GM10248 (cell line): ENCODE measurements at regions not wholly inside any gene's neighbourhood (a gene's known extent, or its start where the extent isn't known, plus 50 kb on each side); places are given as distances from the start of the nearest gene placed in this dataset.

Experiments used
- CTCF ChIA-PET: fragments of 300-600 bp; sonication (Branson Sonifier 250); formaldehyde crosslinking; extraction: SDS; loops from one replicate; lab custom pipeline; 2021; ENCODE audit warnings: antibody characterized with exemption; lab: Yijun Ruan, JAX
- POLR2A ChIA-PET: fragments of 350-650 bp; sonication (Branson Sonifier 250); formaldehyde crosslinking; extraction: SDS; loops from one replicate; lab custom pipeline; 2020; ENCODE audit warnings: antibody characterized with exemption; lab: Yijun Ruan, JAX
- DNase-seq: peaks from one replicate; pipeline ENCODE4 v3.0.0; 2012; ENCODE audit errors: extremely low spot score
- TF ChIP-seq, protein P1 (sequence below): IDR thresholded peaks from 2 replicates; pipeline ENCODE4 v1.5.1; 2012; ENCODE audit warnings: mild to moderate bottlenecking, low read depth; ENCODE audit errors: extremely low read depth, missing control alignments, control extremely low read depth

- TF ChIP-seq, protein P1, sequence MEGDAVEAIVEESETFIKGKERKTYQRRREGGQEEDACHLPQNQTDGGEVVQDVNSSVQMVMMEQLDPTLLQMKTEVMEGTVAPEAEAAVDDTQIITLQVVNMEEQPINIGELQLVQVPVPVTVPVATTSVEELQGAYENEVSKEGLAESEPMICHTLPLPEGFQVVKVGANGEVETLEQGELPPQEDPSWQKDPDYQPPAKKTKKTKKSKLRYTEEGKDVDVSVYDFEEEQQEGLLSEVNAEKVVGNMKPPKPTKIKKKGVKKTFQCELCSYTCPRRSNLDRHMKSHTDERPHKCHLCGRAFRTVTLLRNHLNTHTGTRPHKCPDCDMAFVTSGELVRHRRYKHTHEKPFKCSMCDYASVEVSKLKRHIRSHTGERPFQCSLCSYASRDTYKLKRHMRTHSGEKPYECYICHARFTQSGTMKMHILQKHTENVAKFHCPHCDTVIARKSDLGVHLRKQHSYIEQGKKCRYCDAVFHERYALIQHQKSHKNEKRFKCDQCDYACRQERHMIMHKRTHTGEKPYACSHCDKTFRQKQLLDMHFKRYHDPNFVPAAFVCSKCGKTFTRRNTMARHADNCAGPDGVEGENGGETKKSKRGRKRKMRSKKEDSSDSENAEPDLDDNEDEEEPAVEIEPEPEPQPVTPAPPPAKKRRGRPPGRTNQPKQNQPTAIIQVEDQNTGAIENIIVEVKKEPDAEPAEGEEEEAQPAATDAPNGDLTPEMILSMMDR, result no peak
- ChIA-PET POLR2A (no interaction called here), CTCF (interaction anchor here (1.5 kb wide), 1 partner anchor 15 kb away, joined by 7 read pairs; no protein-coding TSS in a partner anchor)
Observed at GRCh38 chr4:26044983-26045382, 131.0 kb downstream of the SMIM20 start.

GRCh38 chr4:26047795-26048194, 133.8 kb downstream of the SMIM20 start:
- ChIA-PET CTCF (interaction anchor here (1.3 kb wide), 1 partner anchor 13 kb away, joined by 3 read pairs; no protein-coding TSS in a partner anchor), POLR2A (no interaction called here)
- TF ChIP-seq, protein P1, result no peak
- DNase-seq, result no peak

More at GRCh38 chr4:26044983-26045382, 131.0 kb downstream of the SMIM20 start:
- DNase-seq, result no peak

DNA sequence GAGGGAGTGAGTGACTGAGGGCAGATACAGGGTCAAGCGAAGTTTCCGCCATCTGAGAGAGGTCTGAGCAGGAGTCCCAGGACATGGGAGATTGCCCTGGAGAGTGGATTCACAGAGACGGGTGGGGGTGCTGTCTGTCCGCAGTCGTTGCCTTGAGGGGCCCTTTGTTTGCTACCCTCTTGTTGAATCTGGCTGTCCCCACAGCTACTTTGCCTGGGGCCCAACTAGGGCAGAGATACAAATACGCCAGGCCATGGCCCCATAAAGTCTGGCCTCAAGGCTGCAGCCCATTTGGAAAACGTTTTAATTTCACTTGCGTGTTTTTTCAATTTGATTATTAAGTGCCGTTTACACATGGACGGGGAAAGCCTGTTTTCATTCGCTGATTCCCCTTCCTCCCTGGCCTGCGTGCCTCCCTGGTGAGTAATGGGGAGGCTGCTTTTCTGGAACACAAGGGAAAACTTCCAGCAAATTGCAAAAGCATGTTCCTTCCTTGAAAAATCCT, 134.4 kb downstream of the SMIM20 start:
- TF ChIP-seq, protein P1, result no peak
- POLR2A ChIA-PET, result no interaction called here
- DNase-seq, result no peak
- CTCF ChIA-PET, result interaction anchor here (1.3 to 3.0 kb wide), 2 partner anchors 12 kb away, joined by 3 to 16 read pairs; no protein-coding TSS in a partner anchor

DNA sequence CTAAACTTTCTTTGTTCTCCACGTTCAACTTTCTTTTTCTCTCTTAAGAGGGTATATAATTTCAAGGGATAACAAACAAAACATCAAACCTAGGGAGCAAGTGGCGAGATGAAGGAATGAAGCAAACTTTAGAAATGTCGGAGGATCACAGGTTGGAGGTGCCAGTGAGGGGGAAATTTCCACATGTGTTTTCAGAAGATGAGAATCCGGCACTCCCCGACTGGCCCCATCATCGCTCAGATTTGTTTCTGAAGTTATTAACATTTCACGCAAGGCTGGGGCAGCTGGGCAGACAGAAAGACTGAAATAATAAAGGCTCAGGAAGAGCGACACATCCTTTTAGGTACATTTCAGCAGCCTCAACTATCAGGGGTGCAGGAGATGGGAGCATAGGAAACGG, 134.9 kb downstream of the SMIM20 start:
- TF ChIP-seq, protein P1, result no peak
- POLR2A ChIA-PET, result no interaction called here
- DNase-seq, result no peak
- CTCF ChIA-PET, result interaction anchor here (1.2 to 3.0 kb wide), 3 partner anchors 11 to 19 kb away, joined by 3 to 16 read pairs (median 11); no protein-coding TSS in a partner anchor

DNA sequence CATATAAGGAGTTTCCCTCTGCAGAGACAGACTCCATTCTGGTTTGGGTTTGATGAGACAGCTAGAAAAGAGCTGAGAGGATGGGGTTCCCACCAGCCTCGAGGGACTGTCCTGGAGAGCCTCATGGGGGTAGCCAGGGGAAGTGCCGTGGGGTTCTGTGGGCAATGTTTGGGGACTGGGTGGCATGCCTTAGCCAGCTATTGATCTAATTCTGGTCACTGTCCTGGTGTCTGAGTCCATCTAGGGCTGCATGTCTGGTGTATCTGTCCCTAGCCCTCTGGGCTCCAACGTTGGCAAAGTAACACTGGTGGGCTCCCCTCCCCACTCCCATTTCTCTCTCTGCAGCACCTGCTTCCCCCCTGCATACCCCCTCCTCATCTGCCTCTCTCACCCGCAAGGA, 135.4 kb downstream of the SMIM20 start:
- CTCF ChIA-PET, result interaction anchor here (1.2 to 3.0 kb wide), 5 partner anchors 11 to 281 kb away, joined by 3 to 16 read pairs (median 5); no protein-coding TSS in a partner anchor
- no peak for DNase-seq
- TF ChIP-seq, protein P1, result no peak
- POLR2A ChIA-PET, result no interaction called here

- TF ChIP-seq, protein P1, result no peak
- CTCF ChIA-PET, result interaction anchor here (0.8 to 3.0 kb wide), 7 partner anchors 10 to 360 kb away, joined by 3 to 16 read pairs (median 5); no protein-coding TSS in a partner anchor
- DNase-seq, result no peak
- POLR2A ChIA-PET, result no interaction called here
Observed at GRCh38 chr4:26050212-26050643, 136.2 kb downstream of the SMIM20 start.
